A549 (cell line): ENCODE measurements at regions not wholly inside any gene's neighbourhood (a gene's known extent, or its start where the extent isn't known, plus 50 kb on each side); places are given as distances from the start of the nearest gene placed in this dataset.

Source experiments
- ATAC-seq, 2 experiments: fragments of 200-7000 bp in 1 of 2; fragments of >200 bp in 1 of 2; cut with Nextera tagmentation in 1 of 2; cut with Tn5 transposase in 1 of 2; 3 replicates each; pipeline versions ENCODE4 v1.8.0 to v1.9.1; 2018 to 2020; ENCODE audit warnings: mild to moderate bottlenecking in 1 of 2, moderate library complexity in 1 of 2
- CTCF ChIA-PET: fragments of 300-600 bp; sonication (Branson Sonifier 250); formaldehyde crosslinking; extraction: SDS; loops from one replicate; lab custom pipeline; 2021; ENCODE audit warnings: antibody characterized with exemption, inconsistent platforms; lab: Yijun Ruan, JAX
- POLR2A ChIA-PET: fragments of 350-600 bp; formaldehyde crosslinking; extraction: SDS; loops from one replicate; lab custom pipeline; 2021; ENCODE audit warnings: antibody characterized with exemption, inconsistent platforms; lab: Yijun Ruan, JAX
- DNase-seq, 2 experiments: peaks; one replicate each; pipeline versions ENCODE4 v3.0.0 to v3.0.0-alpha.2; 2011 to 2016; ENCODE audit warnings: low read depth in 1 of 2, low spot score in 1 of 2
- FAIRE-seq: peaks from 2 replicates; lab custom pipeline; 2011; peaks lifted over from hg19 to GRCh38; lab: Jason Lieb, UNC
- H3K27ac ChIP-seq, 2 experiments: fragments of >200 bp; sonication (Bioruptor Twin); formaldehyde crosslinking; 3 replicates each; pipeline ENCODE4 v1.5.1; 2016 to 2017
- H3K4me1 ChIP-seq: fragments of >200 bp; sonication (Bioruptor Twin); formaldehyde crosslinking; 3 replicates; pipeline ENCODE4 v1.6.1; 2016
- H3K4me2 ChIP-seq: fragments of >200 bp; sonication (Bioruptor Twin); formaldehyde crosslinking; 3 replicates; pipeline ENCODE4 v1.6.1; 2016
- H3K4me3 ChIP-seq: fragments of >200 bp; sonication (Bioruptor Twin); formaldehyde crosslinking; 3 replicates; pipeline ENCODE4 v1.5.1; 2016
- H3K9me3 ChIP-seq: fragments of >200 bp; sonication (Bioruptor Twin); formaldehyde crosslinking; 3 replicates; pipeline ENCODE4 v1.6.1; 2016
- CBX8 ChIP-seq: fragments of 200-600 bp; sonication (generic); IDR thresholded peaks from 2 replicates; pipeline ENCODE4 v1.6.1; 2016
- CHD2 ChIP-seq: fragments of 150-350 bp; IDR thresholded peaks from 2 replicates; pipeline ENCODE4 v1.6.1; 2014; ENCODE audit warnings: low read length; ENCODE audit not compliant: partially characterized antibody
- EHF ChIP-seq: fragments of 250-450 bp; sonication (Bioruptor Pico); IDR thresholded peaks from 2 replicates; pipeline ENCODE4 v1.5.0; 2020; ENCODE audit warnings: mild to moderate bottlenecking
- EP300 ChIP-seq, 2 experiments: fragments of >200 bp; sonication (Bioruptor Twin); formaldehyde crosslinking; IDR thresholded peaks; 2 replicates in 1 of 2; 3 replicates in 1 of 2; pipeline ENCODE4 v1.6.1; 2016 to 2017
- ESRRA ChIP-seq: fragments of 150-350 bp; IDR thresholded peaks from 2 replicates; pipeline ENCODE4 v1.6.1; 2014; ENCODE audit warnings: mild to moderate bottlenecking, low read length, borderline replicate concordance
- FOSL2 ChIP-seq, 2 experiments: fragments of 450-650 bp in 1 of 2; fragments of >200 bp in 1 of 2; sonication (Bioruptor Twin) in 1 of 2; formaldehyde crosslinking; IDR thresholded peaks; 2 replicates each; pipeline versions ENCODE4 v1.5.0 to v1.6.1; 2016 to 2020; ENCODE audit warnings: mild to moderate bottlenecking in 1 of 2, moderate library complexity in 1 of 2
- GATA3 ChIP-seq: IDR thresholded peaks from 2 replicates; pipeline ENCODE4 v1.6.1; 2012; ENCODE audit warnings: borderline replicate concordance
- HDAC2 ChIP-seq: fragments of 200-600 bp; sonication (generic); IDR thresholded peaks from 2 replicates; pipeline ENCODE4 v1.6.1; 2016
- HEYL ChIP-seq: fragments of 250-450 bp; sonication (Bioruptor Pico); IDR thresholded peaks from 2 replicates; pipeline ENCODE4 v1.8.0; 2021; ENCODE audit warnings: mild to moderate bottlenecking, moderate library complexity
- HOXA7 ChIP-seq: fragments of 250-450 bp; sonication (Bioruptor Pico); IDR thresholded peaks from 2 replicates; pipeline ENCODE4 v1.5.0; 2020; ENCODE audit warnings: mild to moderate bottlenecking, moderate library complexity
- HOXB5 ChIP-seq: fragments of 250-450 bp; sonication (Bioruptor Pico); IDR thresholded peaks from 2 replicates; pipeline ENCODE4 v1.5.0; 2020; ENCODE audit warnings: mild to moderate bottlenecking, moderate library complexity
- JUN ChIP-seq, 2 experiments: fragments of >200 bp; sonication (Bioruptor Twin); formaldehyde crosslinking; IDR thresholded peaks; 2 replicates in 1 of 2; 3 replicates in 1 of 2; pipeline ENCODE4 v1.6.1; 2016 to 2017
- JUNB ChIP-seq: fragments of >200 bp; sonication (Bioruptor Twin); formaldehyde crosslinking; IDR thresholded peaks from 2 replicates; pipeline ENCODE4 v1.6.1; 2016
- NFE2L2 ChIP-seq: fragments of 150-350 bp; conservative IDR thresholded peaks from 2 replicates; pipeline ENCODE4 v1.6.1; 2014; ENCODE audit warnings: low read length
- PBX3 ChIP-seq: IDR thresholded peaks from 2 replicates; pipeline ENCODE4 v1.6.1; 2012
- POLR2A ChIP-seq: IDR thresholded peaks from 2 replicates; pipeline ENCODE4 v1.6.1; 2012; ENCODE audit warnings: mild to moderate bottlenecking, low read length
- RAD21 ChIP-seq, 2 experiments: fragments of >200 bp in 1 of 2; sonication (Bioruptor Twin) in 1 of 2; formaldehyde crosslinking in 1 of 2; IDR thresholded peaks in 1 of 2; conservative IDR thresholded peaks in 1 of 2; 2 replicates in 1 of 2; 3 replicates in 1 of 2; pipeline ENCODE4 v1.6.1; 2012 to 2018; ENCODE audit warnings: inconsistent platforms in 1 of 2
- RARB ChIP-seq: fragments of 250-450 bp; sonication (Bioruptor Pico); IDR thresholded peaks from 2 replicates; pipeline ENCODE4 v1.8.0; 2021; ENCODE audit warnings: mild to moderate bottlenecking, moderate library complexity
- RFX5 ChIP-seq: fragments of 450-650 bp; IDR thresholded peaks from 2 replicates; pipeline ENCODE4 v1.7.1; 2014; ENCODE audit warnings: antibody characterized with exemption, mild to moderate bottlenecking, moderate library complexity
- RNF2 ChIP-seq: fragments of 200-600 bp; sonication (generic); IDR thresholded peaks from 2 replicates; pipeline ENCODE4 v1.6.1; 2016; ENCODE audit warnings: low read depth, mild to moderate bottlenecking, antibody characterized with exemption, moderate library complexity, borderline replicate concordance
- SMC3 ChIP-seq: fragments of >200 bp; sonication (Bioruptor Twin); formaldehyde crosslinking; IDR thresholded peaks from 3 replicates; pipeline ENCODE4 v1.6.1; 2018; ENCODE audit warnings: inconsistent platforms
- SREBF2 ChIP-seq: fragments of 450-650 bp; IDR thresholded peaks from 2 replicates; pipeline ENCODE4 v1.6.1; 2014; ENCODE audit warnings: mild to moderate bottlenecking, moderate library complexity
- ZC3H11A ChIP-seq: fragments of 450-650 bp; IDR thresholded peaks from 2 replicates; pipeline ENCODE4 v1.6.1; 2014; ENCODE audit warnings: antibody characterized with exemption, mild to moderate bottlenecking
- ZFP36 ChIP-seq: fragments of 450-650 bp; IDR thresholded peaks from 2 replicates; pipeline ENCODE4 v1.6.1; 2014; ENCODE audit warnings: borderline replicate concordance; ENCODE audit not compliant: partially characterized antibody
- ZNF302 ChIP-seq: fragments of 250-450 bp; sonication (Bioruptor Pico); IDR thresholded peaks from 2 replicates; pipeline ENCODE4 v1.9.0; 2021; ENCODE audit warnings: inconsistent platforms, mild to moderate bottlenecking, moderate library complexity
- WGBS: methylation state at CpG from one replicate; pipeline ENCODE4 v1.1.6; 2017; ENCODE audit errors: missing lambda C conversion rate; 5-methylcytosine and 5-hydroxymethylcytosine counted together
- TF ChIP-seq, protein P1 (sequence below): fragments of >200 bp; sonication (Bioruptor Twin); formaldehyde crosslinking; IDR thresholded peaks from 2 replicates; pipeline ENCODE4 v1.6.1; 2016
- TF ChIP-seq, protein P2 (sequence below): fragments of >200 bp; sonication (Bioruptor Twin); formaldehyde crosslinking; IDR thresholded peaks from 3 replicates; pipeline ENCODE4 v1.5.1; 2016
- TF ChIP-seq, protein P3 (sequence below): IDR thresholded peaks from 2 replicates; pipeline ENCODE4 v1.6.1; 2012

DNA sequence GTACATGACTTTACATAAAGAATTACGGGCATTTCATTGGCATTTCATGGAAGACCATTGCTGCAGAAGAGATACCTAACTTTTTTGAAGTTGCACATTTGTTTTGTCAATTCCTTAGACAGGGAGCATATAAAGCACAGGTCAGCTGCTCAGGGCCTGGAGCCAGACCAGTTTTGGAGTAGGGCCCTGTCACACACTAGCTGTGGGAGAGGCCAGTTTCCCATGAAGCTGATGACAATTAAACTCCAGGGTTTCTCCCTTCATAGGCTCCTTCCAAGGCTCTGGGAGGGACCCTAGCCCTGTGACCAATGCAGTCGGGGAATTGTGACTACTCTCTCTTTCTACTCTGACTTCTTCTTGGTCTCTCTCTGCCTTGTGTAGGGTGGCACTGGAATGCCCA lies 107.3 kb upstream of the SELENOK start:
- 44% methylated on average over 2 of the region's 2 CpGs for WGBS
- TF ChIP-seq ZC3H11A (no peak), EP300 (IDR thresholded peaks at IDR 0.05) (no peak), RARB (CRISPR knock-in tag) (no peak), JUNB (no peak), CBX8 (no peak), HOXA7 (CRISPR knock-in tag) (no peak), SMC3 (no peak), FOSL2 (IDR thresholded peaks at IDR 0.05) (no peak), FOSL2 (CRISPR knock-in tag; IDR thresholded peaks at IDR 0.05) (no peak), CHD2 (no peak), HEYL (CRISPR knock-in tag) (no peak), HOXB5 (CRISPR knock-in tag) (no peak), GATA3 (no peak), SREBF2 (no peak), RNF2 (no peak)
- TF ChIP-seq, protein P1, sequence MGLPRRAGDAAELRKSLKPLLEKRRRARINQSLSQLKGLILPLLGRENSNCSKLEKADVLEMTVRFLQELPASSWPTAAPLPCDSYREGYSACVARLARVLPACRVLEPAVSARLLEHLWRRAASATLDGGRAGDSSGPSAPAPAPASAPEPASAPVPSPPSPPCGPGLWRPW: no peak
- TF ChIP-seq, protein P2, sequence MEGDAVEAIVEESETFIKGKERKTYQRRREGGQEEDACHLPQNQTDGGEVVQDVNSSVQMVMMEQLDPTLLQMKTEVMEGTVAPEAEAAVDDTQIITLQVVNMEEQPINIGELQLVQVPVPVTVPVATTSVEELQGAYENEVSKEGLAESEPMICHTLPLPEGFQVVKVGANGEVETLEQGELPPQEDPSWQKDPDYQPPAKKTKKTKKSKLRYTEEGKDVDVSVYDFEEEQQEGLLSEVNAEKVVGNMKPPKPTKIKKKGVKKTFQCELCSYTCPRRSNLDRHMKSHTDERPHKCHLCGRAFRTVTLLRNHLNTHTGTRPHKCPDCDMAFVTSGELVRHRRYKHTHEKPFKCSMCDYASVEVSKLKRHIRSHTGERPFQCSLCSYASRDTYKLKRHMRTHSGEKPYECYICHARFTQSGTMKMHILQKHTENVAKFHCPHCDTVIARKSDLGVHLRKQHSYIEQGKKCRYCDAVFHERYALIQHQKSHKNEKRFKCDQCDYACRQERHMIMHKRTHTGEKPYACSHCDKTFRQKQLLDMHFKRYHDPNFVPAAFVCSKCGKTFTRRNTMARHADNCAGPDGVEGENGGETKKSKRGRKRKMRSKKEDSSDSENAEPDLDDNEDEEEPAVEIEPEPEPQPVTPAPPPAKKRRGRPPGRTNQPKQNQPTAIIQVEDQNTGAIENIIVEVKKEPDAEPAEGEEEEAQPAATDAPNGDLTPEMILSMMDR: no peak
- TF ChIP-seq, protein P3, sequence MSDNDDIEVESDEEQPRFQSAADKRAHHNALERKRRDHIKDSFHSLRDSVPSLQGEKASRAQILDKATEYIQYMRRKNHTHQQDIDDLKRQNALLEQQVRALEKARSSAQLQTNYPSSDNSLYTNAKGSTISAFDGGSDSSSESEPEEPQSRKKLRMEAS: no peak
- ChIA-PET CTCF (no interaction called here), POLR2A (no interaction called here)
- FAIRE-seq (no peak), DNase-seq (no peak), ATAC-seq (no peak)
- no peaks in the 10 kb centered on the region for H3K4me1 ChIP-seq
- H3K4me3 ChIP-seq: no peak overlapping the region
- H3K9me3 ChIP-seq: no peaks in the 10 kb centered on the region
- H3K27ac ChIP-seq: no peak overlapping the region
- H3K4me2 ChIP-seq: no peak overlapping the region

GRCh38 chr3:53997476-53997875 lies 105.8 kb upstream of the SELENOK start:
- WGBS: 33% methylated on average over 4 of the region's 4 CpGs
- ChIA-PET CTCF (no interaction called here), POLR2A (no interaction called here)
- TF ChIP-seq POLR2A: no peak
- TF ChIP-seq ESRRA: no peak
- no peak for TF ChIP-seq HDAC2
- TF ChIP-seq NFE2L2: no peak
- no peak for TF ChIP-seq PBX3
- TF ChIP-seq, protein P3: no peak
- FAIRE-seq (no peak), DNase-seq (no peak), ATAC-seq (no peak)
- Histone ChIP-seq H3K9me3 (no peaks in the 10 kb centered on the region), H3K27ac (no peak overlapping the region), H3K4me3 (no peak overlapping the region), H3K4me1 (no peaks in the 10 kb centered on the region), H3K4me2 (no peak overlapping the region)

DNA sequence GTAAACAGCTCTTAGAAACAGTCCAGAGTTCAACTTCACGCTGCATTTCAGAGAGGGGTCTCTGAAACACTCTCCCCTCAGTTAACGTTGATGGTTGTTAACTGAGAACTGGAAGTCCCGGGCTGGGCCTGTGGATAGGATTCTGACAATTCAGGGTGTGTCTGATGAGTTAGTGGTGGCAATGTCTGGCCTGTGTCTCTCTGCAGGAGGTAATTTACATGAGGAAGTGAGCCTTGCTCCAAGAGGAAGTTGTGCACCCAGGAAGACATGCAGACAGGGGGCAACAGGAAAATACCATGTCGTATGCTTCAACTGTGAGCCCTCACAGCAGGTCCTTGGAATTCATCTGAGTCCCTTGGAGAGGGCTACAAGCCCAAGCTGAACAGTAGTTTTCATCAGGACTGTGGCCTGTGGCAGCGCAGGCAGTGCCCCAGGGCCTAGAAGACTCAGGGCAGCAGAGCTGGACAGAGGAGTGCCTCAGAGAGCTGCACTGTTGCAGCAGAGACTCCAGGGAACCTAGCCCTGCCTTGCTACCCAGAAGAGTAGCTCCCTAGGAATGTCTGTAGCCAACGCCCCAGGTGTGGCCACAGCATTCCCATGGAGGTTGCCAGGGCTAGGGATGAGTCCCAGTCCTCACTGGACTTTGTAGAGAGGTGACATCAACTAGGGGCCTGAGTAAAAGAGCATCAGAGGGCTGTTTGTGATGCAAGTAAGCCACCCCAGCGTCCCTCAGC lies 104.6 kb upstream of the SELENOK start:
- TF ChIP-seq RFX5 (no peak), RARB (CRISPR knock-in tag) (no peak), EHF (CRISPR knock-in tag) (no peak), JUN (IDR thresholded peaks at IDR 0.05) (no peak), ZNF302 (CRISPR knock-in tag) (no peak), GATA3 (no peak), ZFP36 (no peak), HOXB5 (CRISPR knock-in tag) (no peak), NFE2L2 (no peak), RAD21 (conservative IDR thresholded peaks at IDR 0.05 in 1 of 2, IDR thresholded peaks at IDR 0.05 in 1 of 2) (no peak)
- no peaks in the 10 kb centered on the region for H3K4me1 ChIP-seq
- WGBS: 33% methylated on average over 6 of the region's 7 CpGs
- no peak overlapping the region for H3K4me3 ChIP-seq
- peak in 1 of 2 experiments; percentile 38 for DNase-seq
- ChIA-PET POLR2A (no interaction called here), CTCF (no interaction called here)
- H3K4me2 ChIP-seq: no peak overlapping the region
- peak; percentile 62 to 71; a peak in 5 of 6 replicates for ATAC-seq
- no peak overlapping the region for H3K27ac ChIP-seq
- no peaks in the 10 kb centered on the region for H3K9me3 ChIP-seq
- FAIRE-seq: no peak
